Neural progenitor cell (in vitro differentiated cells): ENCODE measurements at regions not wholly inside any gene's neighbourhood (a gene's known extent, or its start where the extent isn't known, plus 50 kb on each side); places are given as distances from the start of the nearest gene placed in this dataset.
"Not testable (repeated sequence)": the region's sequence is repeated elsewhere in the genome, so short reads cannot be mapped to it uniquely, and the experiment has no call there.

Experiments
- EZH2phosphoT487 ChIP-seq: fragments of 200-600 bp; sonication (generic); IDR thresholded peaks from 2 replicates; pipeline ENCODE4 v1.6.1; 2017; ENCODE audit warnings: antibody characterized with exemption
- TF ChIP-seq, protein P1 (sequence below): fragments of 200-600 bp; sonication (generic); IDR thresholded peaks from 2 replicates; pipeline ENCODE4 v1.5.1; 2017; ENCODE audit warnings: antibody characterized with exemption, mild to moderate bottlenecking

DNA sequence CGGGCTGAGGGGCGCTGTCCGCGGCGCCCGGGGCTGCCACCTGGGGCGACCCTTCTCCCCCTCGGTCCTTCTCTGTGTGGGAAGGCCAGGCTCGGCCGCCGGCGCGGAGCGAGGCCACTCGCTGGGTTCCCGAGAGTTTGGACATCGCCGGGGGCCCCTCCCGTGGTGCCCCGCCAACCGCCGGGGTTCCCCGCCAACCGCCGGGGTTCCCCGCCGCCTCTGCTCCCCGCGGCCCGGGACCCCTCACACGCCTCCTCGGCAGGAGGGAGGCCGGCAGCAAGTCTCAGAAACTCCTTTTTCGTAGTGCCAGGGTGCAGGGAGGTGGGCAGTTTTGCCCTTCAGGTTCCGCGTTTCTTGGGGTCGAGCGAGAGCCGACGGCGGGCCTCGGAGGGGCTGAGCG is 83.9 kb upstream of the NBPF19 start:
- TF ChIP-seq, protein P1, sequence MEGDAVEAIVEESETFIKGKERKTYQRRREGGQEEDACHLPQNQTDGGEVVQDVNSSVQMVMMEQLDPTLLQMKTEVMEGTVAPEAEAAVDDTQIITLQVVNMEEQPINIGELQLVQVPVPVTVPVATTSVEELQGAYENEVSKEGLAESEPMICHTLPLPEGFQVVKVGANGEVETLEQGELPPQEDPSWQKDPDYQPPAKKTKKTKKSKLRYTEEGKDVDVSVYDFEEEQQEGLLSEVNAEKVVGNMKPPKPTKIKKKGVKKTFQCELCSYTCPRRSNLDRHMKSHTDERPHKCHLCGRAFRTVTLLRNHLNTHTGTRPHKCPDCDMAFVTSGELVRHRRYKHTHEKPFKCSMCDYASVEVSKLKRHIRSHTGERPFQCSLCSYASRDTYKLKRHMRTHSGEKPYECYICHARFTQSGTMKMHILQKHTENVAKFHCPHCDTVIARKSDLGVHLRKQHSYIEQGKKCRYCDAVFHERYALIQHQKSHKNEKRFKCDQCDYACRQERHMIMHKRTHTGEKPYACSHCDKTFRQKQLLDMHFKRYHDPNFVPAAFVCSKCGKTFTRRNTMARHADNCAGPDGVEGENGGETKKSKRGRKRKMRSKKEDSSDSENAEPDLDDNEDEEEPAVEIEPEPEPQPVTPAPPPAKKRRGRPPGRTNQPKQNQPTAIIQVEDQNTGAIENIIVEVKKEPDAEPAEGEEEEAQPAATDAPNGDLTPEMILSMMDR = not testable (repeated sequence)
- not testable (repeated sequence) for TF ChIP-seq EZH2phosphoT487
